HL-60 (cell line): ENCODE measurements at regions not wholly inside any gene's neighbourhood (a gene's known extent, or its start where the extent isn't known, plus 50 kb on each side); places are given as distances from the start of the nearest gene placed in this dataset.
"Not testable (repeated sequence)": the region's sequence is repeated elsewhere in the genome, so short reads cannot be mapped to it uniquely, and the experiment has no call there.

Experiments used
- GABPA ChIP-seq: IDR thresholded peaks from 2 replicates; pipeline ENCODE4 v1.6.1; 2012; ENCODE audit warnings: low read depth
- POLR2AphosphoS5 ChIP-seq: IDR thresholded peaks from 2 replicates; pipeline ENCODE4 v1.6.1; 2012; ENCODE audit warnings: low read depth
- SPI1 ChIP-seq: IDR thresholded peaks from 2 replicates; pipeline ENCODE4 v1.6.1; 2012; ENCODE audit warnings: low read depth, mild to moderate bottlenecking, borderline replicate concordance
- TF ChIP-seq, protein P1 (sequence below): IDR thresholded peaks from one replicate; pipeline ENCODE4 v1.5.1; 2011; ENCODE audit warnings: low read length, control low read depth, inconsistent platforms; ENCODE audit not compliant: insufficient read depth
- TF ChIP-seq, protein P2 (sequence below): IDR thresholded peaks from 2 replicates; pipeline ENCODE4 v1.6.1; 2012; ENCODE audit warnings: low read depth; ENCODE audit not compliant: insufficient replicate concordance

DNA sequence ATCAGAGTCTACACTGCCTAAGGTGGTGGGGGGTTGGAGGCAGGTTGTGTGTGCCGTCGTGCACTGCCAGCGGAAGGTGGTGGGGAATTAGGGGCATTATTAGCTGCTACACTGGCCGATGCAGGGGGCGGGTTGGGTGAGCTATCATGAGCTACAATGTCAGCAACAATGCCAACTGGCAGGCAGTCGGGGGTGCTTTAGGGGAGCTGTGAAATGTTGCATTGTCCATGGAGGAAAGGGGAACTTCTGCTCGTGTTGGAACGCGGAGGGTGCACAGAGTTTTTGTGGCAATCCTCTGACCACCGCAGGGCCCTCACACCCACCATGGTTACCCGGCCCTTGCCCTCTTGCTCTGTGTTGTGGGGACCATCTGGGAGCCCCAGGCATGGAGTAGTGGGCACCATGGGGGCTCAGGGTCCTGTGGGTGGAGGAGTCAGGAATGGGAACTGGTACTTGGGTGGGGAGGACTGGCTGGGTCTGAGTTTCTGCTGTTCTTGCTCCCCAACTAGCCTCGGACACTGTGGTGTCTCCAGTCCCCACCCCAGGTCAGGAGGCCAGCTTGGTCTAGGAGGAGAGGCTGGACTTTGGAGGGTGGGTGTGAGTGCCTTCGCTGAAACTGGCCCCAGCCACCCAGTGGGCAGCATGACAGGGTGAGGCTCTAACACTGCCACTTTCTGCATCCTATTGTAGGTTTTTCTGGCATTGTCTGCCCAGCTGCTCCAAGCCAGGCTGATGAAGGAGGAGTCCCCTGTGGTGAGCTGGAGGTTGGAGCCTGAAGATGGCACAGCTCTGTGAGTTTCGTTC lies 107.1 kb upstream of the TPTE start:
- TF ChIP-seq, protein P1, sequence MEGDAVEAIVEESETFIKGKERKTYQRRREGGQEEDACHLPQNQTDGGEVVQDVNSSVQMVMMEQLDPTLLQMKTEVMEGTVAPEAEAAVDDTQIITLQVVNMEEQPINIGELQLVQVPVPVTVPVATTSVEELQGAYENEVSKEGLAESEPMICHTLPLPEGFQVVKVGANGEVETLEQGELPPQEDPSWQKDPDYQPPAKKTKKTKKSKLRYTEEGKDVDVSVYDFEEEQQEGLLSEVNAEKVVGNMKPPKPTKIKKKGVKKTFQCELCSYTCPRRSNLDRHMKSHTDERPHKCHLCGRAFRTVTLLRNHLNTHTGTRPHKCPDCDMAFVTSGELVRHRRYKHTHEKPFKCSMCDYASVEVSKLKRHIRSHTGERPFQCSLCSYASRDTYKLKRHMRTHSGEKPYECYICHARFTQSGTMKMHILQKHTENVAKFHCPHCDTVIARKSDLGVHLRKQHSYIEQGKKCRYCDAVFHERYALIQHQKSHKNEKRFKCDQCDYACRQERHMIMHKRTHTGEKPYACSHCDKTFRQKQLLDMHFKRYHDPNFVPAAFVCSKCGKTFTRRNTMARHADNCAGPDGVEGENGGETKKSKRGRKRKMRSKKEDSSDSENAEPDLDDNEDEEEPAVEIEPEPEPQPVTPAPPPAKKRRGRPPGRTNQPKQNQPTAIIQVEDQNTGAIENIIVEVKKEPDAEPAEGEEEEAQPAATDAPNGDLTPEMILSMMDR = not testable (repeated sequence)
- TF ChIP-seq, protein P2, sequence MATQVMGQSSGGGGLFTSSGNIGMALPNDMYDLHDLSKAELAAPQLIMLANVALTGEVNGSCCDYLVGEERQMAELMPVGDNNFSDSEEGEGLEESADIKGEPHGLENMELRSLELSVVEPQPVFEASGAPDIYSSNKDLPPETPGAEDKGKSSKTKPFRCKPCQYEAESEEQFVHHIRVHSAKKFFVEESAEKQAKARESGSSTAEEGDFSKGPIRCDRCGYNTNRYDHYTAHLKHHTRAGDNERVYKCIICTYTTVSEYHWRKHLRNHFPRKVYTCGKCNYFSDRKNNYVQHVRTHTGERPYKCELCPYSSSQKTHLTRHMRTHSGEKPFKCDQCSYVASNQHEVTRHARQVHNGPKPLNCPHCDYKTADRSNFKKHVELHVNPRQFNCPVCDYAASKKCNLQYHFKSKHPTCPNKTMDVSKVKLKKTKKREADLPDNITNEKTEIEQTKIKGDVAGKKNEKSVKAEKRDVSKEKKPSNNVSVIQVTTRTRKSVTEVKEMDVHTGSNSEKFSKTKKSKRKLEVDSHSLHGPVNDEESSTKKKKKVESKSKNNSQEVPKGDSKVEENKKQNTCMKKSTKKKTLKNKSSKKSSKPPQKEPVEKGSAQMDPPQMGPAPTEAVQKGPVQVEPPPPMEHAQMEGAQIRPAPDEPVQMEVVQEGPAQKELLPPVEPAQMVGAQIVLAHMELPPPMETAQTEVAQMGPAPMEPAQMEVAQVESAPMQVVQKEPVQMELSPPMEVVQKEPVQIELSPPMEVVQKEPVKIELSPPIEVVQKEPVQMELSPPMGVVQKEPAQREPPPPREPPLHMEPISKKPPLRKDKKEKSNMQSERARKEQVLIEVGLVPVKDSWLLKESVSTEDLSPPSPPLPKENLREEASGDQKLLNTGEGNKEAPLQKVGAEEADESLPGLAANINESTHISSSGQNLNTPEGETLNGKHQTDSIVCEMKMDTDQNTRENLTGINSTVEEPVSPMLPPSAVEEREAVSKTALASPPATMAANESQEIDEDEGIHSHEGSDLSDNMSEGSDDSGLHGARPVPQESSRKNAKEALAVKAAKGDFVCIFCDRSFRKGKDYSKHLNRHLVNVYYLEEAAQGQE = not testable (repeated sequence)
- not testable (repeated sequence) for TF ChIP-seq POLR2AphosphoS5, SPI1, GABPA
